ENCODE measurements at regions not wholly inside any gene's neighbourhood (a gene's known extent, or its start where the extent isn't known, plus 50 kb on each side); places are given as distances from the start of the nearest gene placed in this dataset.

DNA sequence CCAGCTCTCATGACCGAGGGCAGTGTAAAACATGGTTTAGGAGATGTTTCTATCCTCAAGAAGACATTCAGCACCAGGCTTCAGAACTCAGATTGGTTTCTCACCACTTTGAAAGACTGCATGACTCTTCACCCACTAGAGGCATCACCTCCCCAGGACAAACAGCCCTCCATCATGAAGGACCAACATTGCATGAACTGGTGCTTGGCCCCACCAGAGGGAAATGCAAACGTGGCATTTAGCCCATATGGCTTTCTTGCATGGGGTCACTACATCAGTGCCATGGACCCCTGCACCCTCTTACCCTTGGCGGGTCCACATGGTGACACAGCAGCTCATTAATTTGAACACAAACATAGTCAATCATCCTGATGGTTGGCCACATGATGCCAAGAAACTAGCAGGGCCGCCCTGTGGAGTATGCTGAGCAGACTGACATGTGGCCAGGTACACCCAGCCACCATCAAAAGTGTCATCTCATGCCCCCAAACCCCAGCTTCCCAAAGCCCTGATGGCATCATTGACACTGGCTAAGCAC, 129.5 kb upstream of the FSTL4 start:
- H3K27me3 ChIP-seq (ENCODE audit: insufficient read depth, low read length): peaks cover 14% of the 10 kb centered on the region; the same call in 1 of the 2 replicates
- H3K4me1 ChIP-seq (ENCODE audit: control insufficient read depth, insufficient read depth, low read length, unreplicated experiment): no peaks in the 10 kb centered on the region
- no peaks in the 10 kb centered on the region for H3K36me3 ChIP-seq (ENCODE audit: insufficient read depth, low read length)
- H3K4me3 ChIP-seq (ENCODE audit: low read depth, low read length): no peak overlapping the region
- H2AFZ ChIP-seq (ENCODE audit: low read length, unreplicated experiment): no peak overlapping the region
- H3K79me2 ChIP-seq (ENCODE audit: control insufficient read depth, insufficient read depth, low read length, unreplicated experiment): no peaks in the 10 kb centered on the region
- no peak overlapping the region for H3K27ac ChIP-seq (ENCODE audit: low read depth, low read length)

GRCh38 chr5:133741396-133741795, 129.1 kb upstream of the FSTL4 start:
- H3K27me3 ChIP-seq (ENCODE audit: insufficient read depth, low read length): peaks cover 14% of the 10 kb centered on the region; the same call in 1 of the 2 replicates
- no peaks in the 10 kb centered on the region for H3K4me1 ChIP-seq (ENCODE audit: control insufficient read depth, insufficient read depth, low read length, unreplicated experiment)
- H3K79me2 ChIP-seq (ENCODE audit: control insufficient read depth, insufficient read depth, low read length, unreplicated experiment): no peaks in the 10 kb centered on the region
- no peaks in the 10 kb centered on the region for H3K36me3 ChIP-seq (ENCODE audit: insufficient read depth, low read length)
- no peak overlapping the region for H2AFZ ChIP-seq (ENCODE audit: low read length, unreplicated experiment)
- H3K27ac ChIP-seq (ENCODE audit: low read depth, low read length): no peak overlapping the region
- no peak overlapping the region for H3K4me3 ChIP-seq (ENCODE audit: low read depth, low read length)

DNA sequence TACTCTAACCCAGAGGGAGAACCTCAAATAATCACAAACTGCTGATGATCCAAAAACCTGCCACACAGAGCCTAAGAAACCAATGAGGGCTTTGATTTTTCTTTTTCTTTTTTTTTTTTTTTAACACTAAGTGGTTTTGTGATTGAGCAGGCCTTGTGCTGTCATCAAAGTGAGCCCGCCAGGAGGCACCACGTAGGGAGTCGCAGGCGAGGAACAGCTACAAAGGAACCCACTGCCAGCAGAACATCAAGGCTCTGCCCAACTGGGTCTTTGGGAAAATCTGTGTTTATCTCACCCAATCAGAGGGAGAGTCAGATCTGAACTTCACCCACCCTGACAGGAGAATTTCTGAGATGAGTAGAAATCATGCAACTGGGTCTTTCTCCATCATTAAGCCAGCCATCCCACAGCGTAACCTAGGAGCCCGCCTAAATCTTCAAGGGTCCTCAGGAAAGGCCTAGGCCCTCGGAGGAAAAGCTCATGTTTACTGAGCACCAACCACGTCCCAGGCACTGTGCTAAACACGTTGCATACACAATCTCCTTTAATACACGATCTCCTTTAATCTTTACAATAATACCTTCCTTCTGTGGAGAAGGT, 126.9 kb upstream of the FSTL4 start:
- no peak overlapping the region for H3K4me3 ChIP-seq (ENCODE audit: low read depth, low read length)
- H3K79me2 ChIP-seq (ENCODE audit: control insufficient read depth, insufficient read depth, low read length, unreplicated experiment): no peaks in the 10 kb centered on the region
- H3K27me3 ChIP-seq (ENCODE audit: insufficient read depth, low read length): peaks cover 14% of the 10 kb centered on the region; the same call in 1 of the 2 replicates
- H3K4me1 ChIP-seq (ENCODE audit: control insufficient read depth, insufficient read depth, low read length, unreplicated experiment): peaks cover 11% of the 10 kb centered on the region
- H3K27ac ChIP-seq (ENCODE audit: low read depth, low read length): no peak overlapping the region
- no peaks in the 10 kb centered on the region for H3K36me3 ChIP-seq (ENCODE audit: insufficient read depth, low read length)
- no peak overlapping the region for H2AFZ ChIP-seq (ENCODE audit: low read length, unreplicated experiment)

GRCh38 chr5:133738271-133738670, 125.9 kb upstream of the FSTL4 start:
- Histone ChIP-seq H3K4me3 (ENCODE audit: low read depth, low read length) (no peak overlapping the region), H3K36me3 (ENCODE audit: insufficient read depth, low read length) (no peaks in the 10 kb centered on the region), H3K4me1 (ENCODE audit: control insufficient read depth, insufficient read depth, low read length, unreplicated experiment) (peaks cover 11% of the 10 kb centered on the region), H2AFZ (ENCODE audit: low read length, unreplicated experiment) (no peak overlapping the region), H3K79me2 (ENCODE audit: control insufficient read depth, insufficient read depth, low read length, unreplicated experiment) (no peaks in the 10 kb centered on the region), H3K27me3 (ENCODE audit: insufficient read depth, low read length) (peaks cover 9% of the 10 kb centered on the region; the same call in 1 of the 2 replicates), H3K27ac (ENCODE audit: low read depth, low read length) (no peak overlapping the region)

- no peak overlapping the region for H3K27ac ChIP-seq (ENCODE audit: low read depth, low read length)
- peaks cover 11% of the 10 kb centered on the region for H3K4me1 ChIP-seq (ENCODE audit: control insufficient read depth, insufficient read depth, low read length, unreplicated experiment)
- no peak overlapping the region for H2AFZ ChIP-seq (ENCODE audit: low read length, unreplicated experiment)
- H3K36me3 ChIP-seq (ENCODE audit: insufficient read depth, low read length): no peaks in the 10 kb centered on the region
- no peaks in the 10 kb centered on the region; the same call in 1 of the 2 replicates for H3K27me3 ChIP-seq (ENCODE audit: insufficient read depth, low read length)
- no peaks in the 10 kb centered on the region for H3K79me2 ChIP-seq (ENCODE audit: control insufficient read depth, insufficient read depth, low read length, unreplicated experiment)
- H3K4me3 ChIP-seq (ENCODE audit: low read depth, low read length): no peak overlapping the region
Observed at GRCh38 chr5:133736512-133736911, 124.2 kb upstream of the FSTL4 start.

- H3K36me3 ChIP-seq (ENCODE audit: insufficient read depth, low read length): no peaks in the 10 kb centered on the region
- H3K79me2 ChIP-seq (ENCODE audit: control insufficient read depth, insufficient read depth, low read length, unreplicated experiment): no peaks in the 10 kb centered on the region
- peaks cover 11% of the 10 kb centered on the region for H3K4me1 ChIP-seq (ENCODE audit: control insufficient read depth, insufficient read depth, low read length, unreplicated experiment)
- H2AFZ ChIP-seq (ENCODE audit: low read length, unreplicated experiment): no peak overlapping the region
- peak overlapping the region; percentile 45 for H3K27ac ChIP-seq (ENCODE audit: low read depth, low read length)
- H3K27me3 ChIP-seq (ENCODE audit: insufficient read depth, low read length): peaks cover 6% of the 10 kb centered on the region; the same call in 1 of the 2 replicates
- no peak overlapping the region for H3K4me3 ChIP-seq (ENCODE audit: low read depth, low read length)
Observed at GRCh38 chr5:133735346-133735745, 123.0 kb upstream of the FSTL4 start.

DNA sequence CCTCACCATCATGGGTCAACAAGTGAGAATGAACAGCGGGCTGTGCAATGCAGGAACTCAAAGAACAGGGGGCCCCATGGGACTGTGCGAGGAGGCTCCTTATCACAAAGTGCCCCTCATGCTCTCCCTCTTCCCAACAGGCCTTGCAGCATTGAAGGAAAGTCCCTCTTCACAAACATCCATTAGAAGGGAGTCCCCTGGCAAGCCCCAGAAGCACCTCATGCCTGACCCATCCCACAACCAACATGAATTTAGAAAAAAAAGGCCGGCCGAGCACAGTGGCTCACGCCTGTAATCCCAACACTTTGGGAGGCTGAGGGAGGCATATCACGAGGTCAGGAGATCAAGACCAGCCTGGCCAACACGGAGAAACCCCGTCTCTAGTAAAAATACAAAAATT, 122.6 kb upstream of the FSTL4 start:
- Histone ChIP-seq H2AFZ (ENCODE audit: low read length, unreplicated experiment) (no peak overlapping the region), H3K4me1 (ENCODE audit: control insufficient read depth, insufficient read depth, low read length, unreplicated experiment) (peaks cover 11% of the 10 kb centered on the region), H3K27ac (ENCODE audit: low read depth, low read length) (peak overlapping the region; percentile 45), H3K36me3 (ENCODE audit: insufficient read depth, low read length) (no peaks in the 10 kb centered on the region), H3K79me2 (ENCODE audit: control insufficient read depth, insufficient read depth, low read length, unreplicated experiment) (no peaks in the 10 kb centered on the region), H3K4me3 (ENCODE audit: low read depth, low read length) (no peak overlapping the region), H3K27me3 (ENCODE audit: insufficient read depth, low read length) (peaks cover 10% of the 10 kb centered on the region; the same call in 1 of the 2 replicates)

DNA sequence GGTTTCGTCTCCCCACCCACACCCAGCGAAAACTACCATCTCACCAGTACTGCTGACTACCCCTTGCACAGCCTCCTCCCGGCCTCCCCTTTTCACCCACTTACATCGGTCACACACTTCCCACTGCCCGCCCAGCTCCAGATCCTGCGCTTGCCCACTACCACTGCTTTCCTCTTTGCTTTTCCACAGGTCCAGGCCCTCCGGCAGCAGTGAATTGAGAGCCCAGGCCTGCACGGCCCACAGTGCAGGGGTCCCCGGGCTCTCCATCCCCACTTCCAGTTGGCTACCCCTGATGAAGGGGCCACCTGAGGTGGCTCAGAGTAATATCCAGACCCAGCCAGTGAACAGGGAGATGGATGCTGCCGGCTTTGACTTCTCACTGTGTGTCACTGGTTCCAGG, 120.2 kb upstream of the FSTL4 start:
- H2AFZ ChIP-seq (ENCODE audit: low read length, unreplicated experiment): no peak overlapping the region
- no peaks in the 10 kb centered on the region for H3K79me2 ChIP-seq (ENCODE audit: control insufficient read depth, insufficient read depth, low read length, unreplicated experiment)
- no peak overlapping the region for H3K4me3 ChIP-seq (ENCODE audit: low read depth, low read length)
- no peaks in the 10 kb centered on the region for H3K36me3 ChIP-seq (ENCODE audit: insufficient read depth, low read length)
- no peak overlapping the region for H3K27ac ChIP-seq (ENCODE audit: low read depth, low read length)
- H3K4me1 ChIP-seq (ENCODE audit: control insufficient read depth, insufficient read depth, low read length, unreplicated experiment): peaks cover 11% of the 10 kb centered on the region
- H3K27me3 ChIP-seq (ENCODE audit: insufficient read depth, low read length): peaks cover 22% of the 10 kb centered on the region; the same call in 1 of the 2 replicates

GRCh38 chr5:133731951-133732350, 119.6 kb upstream of the FSTL4 start:
- H3K4me1 ChIP-seq (ENCODE audit: control insufficient read depth, insufficient read depth, low read length, unreplicated experiment): peaks cover 11% of the 10 kb centered on the region
- no peaks in the 10 kb centered on the region for H3K36me3 ChIP-seq (ENCODE audit: insufficient read depth, low read length)
- H3K27me3 ChIP-seq (ENCODE audit: insufficient read depth, low read length): peaks cover 23% of the 10 kb centered on the region; the same call in 1 of the 2 replicates
- no peak overlapping the region for H2AFZ ChIP-seq (ENCODE audit: low read length, unreplicated experiment)
- H3K27ac ChIP-seq (ENCODE audit: low read depth, low read length): no peak overlapping the region
- H3K4me3 ChIP-seq (ENCODE audit: low read depth, low read length): no peak overlapping the region
- H3K79me2 ChIP-seq (ENCODE audit: control insufficient read depth, insufficient read depth, low read length, unreplicated experiment): no peaks in the 10 kb centered on the region

- no peak overlapping the region for H2AFZ ChIP-seq (ENCODE audit: low read length, unreplicated experiment)
- no peaks in the 10 kb centered on the region for H3K79me2 ChIP-seq (ENCODE audit: control insufficient read depth, insufficient read depth, low read length, unreplicated experiment)
- H3K36me3 ChIP-seq (ENCODE audit: insufficient read depth, low read length): no peaks in the 10 kb centered on the region
- no peak overlapping the region for H3K27ac ChIP-seq (ENCODE audit: low read depth, low read length)
- no peak overlapping the region for H3K4me3 ChIP-seq (ENCODE audit: low read depth, low read length)
- peaks cover 33% of the 10 kb centered on the region for H3K27me3 ChIP-seq (ENCODE audit: insufficient read depth, low read length)
- peaks cover 11% of the 10 kb centered on the region for H3K4me1 ChIP-seq (ENCODE audit: control insufficient read depth, insufficient read depth, low read length, unreplicated experiment)
Observed at GRCh38 chr5:133730866-133731265, 118.5 kb upstream of the FSTL4 start.

DNA sequence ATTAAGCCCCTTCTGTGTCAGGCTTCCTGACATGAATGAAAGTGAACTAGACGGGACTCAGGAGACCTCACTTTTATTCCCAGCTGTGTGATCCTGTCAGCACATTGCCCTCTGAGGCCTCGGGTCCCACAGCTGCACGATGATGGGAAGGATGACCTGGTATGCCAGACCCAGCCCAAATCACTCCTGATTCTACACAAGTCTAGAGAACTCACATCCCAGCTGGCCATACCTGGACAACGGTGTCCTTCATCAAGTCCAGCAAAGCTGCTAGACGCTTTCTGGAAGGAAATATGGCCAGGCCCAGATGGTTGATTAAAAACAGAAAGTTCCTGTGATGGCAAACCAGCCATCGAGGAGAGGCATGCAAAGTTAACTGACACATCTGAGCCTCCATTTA, 118.0 kb upstream of the FSTL4 start:
- Histone ChIP-seq H2AFZ (ENCODE audit: low read length, unreplicated experiment) (no peak overlapping the region), H3K79me2 (ENCODE audit: control insufficient read depth, insufficient read depth, low read length, unreplicated experiment) (no peaks in the 10 kb centered on the region), H3K4me3 (ENCODE audit: low read depth, low read length) (no peak overlapping the region), H3K27me3 (ENCODE audit: insufficient read depth, low read length) (peaks cover 38% of the 10 kb centered on the region), H3K4me1 (ENCODE audit: control insufficient read depth, insufficient read depth, low read length, unreplicated experiment) (peaks cover 6% of the 10 kb centered on the region), H3K27ac (ENCODE audit: low read depth, low read length) (no peak overlapping the region), H3K36me3 (ENCODE audit: insufficient read depth, low read length) (no peaks in the 10 kb centered on the region)

Measured in ACC112 (cell line).